MM.1S (cell line): ENCODE measurements at regions not wholly inside any gene's neighbourhood (a gene's known extent, or its start where the extent isn't known, plus 50 kb on each side); places are given as distances from the start of the nearest gene placed in this dataset.

Experiments used
- CTCF ChIP-seq: fragments of 300-600 bp; sonication (generic); IDR thresholded peaks from 2 replicates; pipeline ENCODE4 v1.5.1; 2016; ENCODE audit warnings: antibody characterized with exemption, low read length, mixed read lengths
- EZH2 ChIP-seq: fragments of 300-600 bp; sonication (generic); optimal IDR thresholded peaks from 2 replicates; pipeline ENCODE3; 2017; ENCODE audit warnings: low read depth, mild to moderate bottlenecking, antibody characterized with exemption, low read length, mixed read lengths
- EZH2phosphoT487 ChIP-seq: fragments of 300-600 bp; sonication (generic); IDR thresholded peaks from 2 replicates; pipeline ENCODE4 v1.6.1; 2018; ENCODE audit warnings: antibody characterized with exemption, low read length

DNA sequence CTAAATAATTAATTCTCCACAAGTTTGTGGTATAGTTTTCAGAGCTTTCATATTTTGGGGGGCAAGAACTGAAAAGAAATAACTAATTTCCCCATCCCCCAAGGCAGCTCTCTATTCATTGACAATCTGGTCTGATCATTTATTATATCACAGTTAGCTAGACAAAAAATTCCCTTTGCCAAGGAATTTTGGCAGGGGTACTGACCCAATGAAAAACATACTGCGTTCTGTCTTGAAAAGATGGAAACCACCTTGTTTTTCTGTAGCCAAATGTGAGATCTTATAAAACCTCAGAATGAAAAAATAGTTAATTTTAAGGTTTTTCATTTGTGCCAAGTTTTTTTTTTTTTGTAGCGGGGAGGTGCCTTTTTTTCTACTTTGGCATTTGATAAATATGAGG, 1008.9 kb downstream of the EFNA5 start:
- TF ChIP-seq EZH2, result no peak
- no peak for TF ChIP-seq CTCF
- no peak for TF ChIP-seq EZH2phosphoT487
